ENCODE measurements at regions not wholly inside any gene's neighbourhood (a gene's known extent, or its start where the extent isn't known, plus 50 kb on each side); places are given as distances from the start of the nearest gene placed in this dataset.
"Not testable (repeated sequence)": the region's sequence is repeated elsewhere in the genome, so short reads cannot be mapped to it uniquely, and the experiment has no call there.

GRCh38 chr18:39238981-39239660 is 1673.5 kb upstream of the CELF4 start:
- H3K36me3 ChIP-seq = no peaks in the 10 kb centered on the region
- H4K20me1 ChIP-seq = no peaks in the 10 kb centered on the region
- no peak overlapping the region for H3K4me2 ChIP-seq
- TF ChIP-seq Cebpa-rat (IDR thresholded peaks at IDR 0.05) = no peak
- no peak overlapping the region for H3K9ac ChIP-seq
- H3K4me1 ChIP-seq = no peaks in the 10 kb centered on the region
- H3K9me3 ChIP-seq = peaks cover 16% of the 10 kb centered on the region
- no peak overlapping the region for H3K4me3 ChIP-seq
- no peak overlapping the region for H3K27ac ChIP-seq
- no peaks in the 10 kb centered on the region for H3K27me3 ChIP-seq

DNA sequence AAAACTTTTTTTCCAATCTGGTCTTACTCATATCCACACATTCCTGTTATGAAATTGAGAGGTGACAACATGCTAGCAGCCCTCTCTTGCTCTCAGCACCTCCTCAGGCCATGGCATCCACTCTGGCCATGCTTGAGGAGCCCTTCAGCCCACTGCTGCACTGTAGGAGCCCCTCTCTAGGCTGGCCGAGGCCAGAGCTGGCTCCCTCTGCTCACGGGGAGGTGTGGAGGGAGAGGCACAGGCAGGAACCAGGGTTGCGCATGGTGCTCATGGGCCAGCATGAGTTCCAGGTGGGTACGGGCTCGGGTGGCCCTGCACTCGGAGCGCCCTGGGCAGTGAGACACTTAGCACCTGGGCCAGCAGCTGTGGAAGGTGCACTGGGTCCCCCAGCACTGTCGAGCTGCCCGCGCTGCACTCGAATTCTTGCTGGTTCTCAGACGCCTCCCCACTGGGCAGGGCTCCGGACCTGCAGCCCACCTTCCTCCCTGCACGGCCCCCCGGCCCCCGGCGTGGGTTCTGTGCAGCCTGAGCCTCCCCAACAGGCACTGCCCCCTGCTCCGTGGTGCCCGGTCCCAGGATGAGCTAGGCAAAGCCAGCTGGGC is 1669.6 kb upstream of the CELF4 start:
- TF ChIP-seq Cebpa-rat (IDR thresholded peaks at IDR 0.05) = no peak
- H3K4me1 ChIP-seq = no peaks in the 10 kb centered on the region

DNA sequence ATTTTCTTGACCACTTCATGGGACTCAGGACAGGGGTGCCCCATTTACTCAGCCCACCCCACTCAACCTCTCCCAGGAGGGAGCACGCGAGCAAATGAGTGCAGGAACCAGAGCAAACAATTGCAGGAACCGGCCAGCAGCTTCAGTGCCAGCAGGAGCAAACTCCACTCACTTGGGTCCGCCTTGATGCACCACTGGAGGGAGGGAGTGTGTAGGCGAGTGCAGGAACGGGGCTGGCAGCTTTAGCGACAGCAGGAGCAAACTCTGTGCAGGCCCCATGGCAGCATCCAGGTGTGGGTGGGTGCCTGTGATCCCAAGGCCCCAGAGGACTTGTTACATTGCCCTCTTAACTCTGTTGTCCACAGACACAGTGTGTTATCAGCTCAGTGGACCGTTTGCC is 1667.3 kb upstream of the CELF4 start:
- Histone ChIP-seq H3K36me3 (no peaks in the 10 kb centered on the region), H3K4me3 (no peak overlapping the region), H3K4me2 (no peak overlapping the region), H3K9me3 (peaks cover 21% of the 10 kb centered on the region), H3K27me3 (no peaks in the 10 kb centered on the region), H3K9ac (no peak overlapping the region), H3K27ac (no peak overlapping the region), H3K4me1 (no peaks in the 10 kb centered on the region), H4K20me1 (no peaks in the 10 kb centered on the region)
- no peak for TF ChIP-seq Cebpa-rat (IDR thresholded peaks at IDR 0.05)

More for the DNA sequence above, 1669.6 kb upstream of the CELF4 start:
- Histone ChIP-seq H3K9me3 (peaks cover 21% of the 10 kb centered on the region), H3K9ac (no peak overlapping the region), H4K20me1 (no peaks in the 10 kb centered on the region), H3K27ac (no peak overlapping the region), H3K36me3 (no peaks in the 10 kb centered on the region), H3K4me2 (no peak overlapping the region), H3K4me3 (no peak overlapping the region), H3K27me3 (no peaks in the 10 kb centered on the region)

GRCh38 chr18:39232490-39232889 is 1666.9 kb upstream of the CELF4 start:
- H3K4me2 ChIP-seq = no peak overlapping the region
- no peaks in the 10 kb centered on the region for H3K36me3 ChIP-seq
- H3K9me3 ChIP-seq = peaks cover 21% of the 10 kb centered on the region
- no peaks in the 10 kb centered on the region for H4K20me1 ChIP-seq
- TF ChIP-seq Cebpa-rat (IDR thresholded peaks at IDR 0.05) = no peak
- H3K27me3 ChIP-seq = no peaks in the 10 kb centered on the region
- H3K4me1 ChIP-seq = no peaks in the 10 kb centered on the region
- no peak overlapping the region for H3K4me3 ChIP-seq
- H3K27ac ChIP-seq = no peak overlapping the region
- no peak overlapping the region for H3K9ac ChIP-seq

- H3K4me3 ChIP-seq = no peak overlapping the region
- H3K4me2 ChIP-seq = no peak overlapping the region
- peaks cover 12% of the 10 kb centered on the region; the same call in 1 of the 2 replicates for H3K9me3 ChIP-seq
- no peaks in the 10 kb centered on the region for H4K20me1 ChIP-seq
- H3K27me3 ChIP-seq = no peaks in the 10 kb centered on the region
- no peak overlapping the region for H3K27ac ChIP-seq
- no peak for TF ChIP-seq Cebpa-rat (IDR thresholded peaks at IDR 0.05)
- H3K36me3 ChIP-seq = no peaks in the 10 kb centered on the region
- no peak overlapping the region for H3K9ac ChIP-seq
- H3K4me1 ChIP-seq = no peaks in the 10 kb centered on the region
Observed at GRCh38 chr18:39230086-39230803, 1664.6 kb upstream of the CELF4 start.

GRCh38 chr18:39227769-39228168 is 1662.2 kb upstream of the CELF4 start:
- H4K20me1 ChIP-seq, H3K27me3 ChIP-seq, H3K4me1 ChIP-seq, H3K9ac ChIP-seq, H3K4me2 ChIP-seq, H3K36me3 ChIP-seq, H3K27ac ChIP-seq, H3K9me3 ChIP-seq, H3K4me3 ChIP-seq: not testable (repeated sequence)

GRCh38 chr18:39225373-39225772 is 1659.8 kb upstream of the CELF4 start:
- H3K27me3 ChIP-seq = no peaks in the 10 kb centered on the region
- no peaks in the 10 kb centered on the region for H3K9me3 ChIP-seq
- no peaks in the 10 kb centered on the region for H4K20me1 ChIP-seq

GRCh38 chr18:39223283-39223682 is 1657.7 kb upstream of the CELF4 start:
- H3K27me3 ChIP-seq = no peaks in the 10 kb centered on the region
- no peak overlapping the region for H3K9ac ChIP-seq
- H3K36me3 ChIP-seq = no peaks in the 10 kb centered on the region
- no peak overlapping the region for H3K27ac ChIP-seq
- no peak overlapping the region for H3K4me3 ChIP-seq
- no peak for TF ChIP-seq Cebpa-rat (IDR thresholded peaks at IDR 0.05)
- no peaks in the 10 kb centered on the region for H3K4me1 ChIP-seq
- H4K20me1 ChIP-seq = no peaks in the 10 kb centered on the region
- H3K4me2 ChIP-seq = no peak overlapping the region
- no peaks in the 10 kb centered on the region for H3K9me3 ChIP-seq

More at GRCh38 chr18:39225373-39225772, 1659.8 kb upstream of the CELF4 start:
- Histone ChIP-seq H3K4me2 (no peak overlapping the region), H3K4me1 (no peaks in the 10 kb centered on the region), H3K9ac (no peak overlapping the region), H3K4me3 (no peak overlapping the region), H3K27ac (no peak overlapping the region), H3K36me3 (no peaks in the 10 kb centered on the region)
- TF ChIP-seq Cebpa-rat (IDR thresholded peaks at IDR 0.05) = no peak

DNA sequence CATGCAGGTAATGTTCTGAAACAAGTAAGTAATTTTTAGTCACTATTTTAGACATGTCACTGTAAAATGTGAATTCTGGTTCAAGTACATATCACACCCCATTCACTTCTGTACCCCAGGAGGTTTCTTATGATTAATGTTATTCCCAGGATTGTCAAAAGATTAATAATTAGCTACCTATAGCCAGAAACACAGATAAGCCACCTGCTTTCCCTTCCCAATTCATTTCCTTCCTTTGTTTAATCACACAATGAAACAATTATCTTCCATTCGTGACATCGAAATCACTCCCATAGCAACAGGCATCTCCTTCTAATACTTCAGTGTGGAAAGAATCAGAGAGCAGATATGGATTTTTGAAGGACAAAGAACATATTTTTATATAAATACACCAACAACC is 1650.3 kb upstream of the CELF4 start:
- no peaks in the 10 kb centered on the region for H3K4me1 ChIP-seq
- no peak overlapping the region for H3K9ac ChIP-seq
- H3K4me3 ChIP-seq = no peak overlapping the region
- no peak for TF ChIP-seq Cebpa-rat (IDR thresholded peaks at IDR 0.05)
- H3K27ac ChIP-seq = no peak overlapping the region
- H3K27me3 ChIP-seq = no peaks in the 10 kb centered on the region
- H4K20me1 ChIP-seq = no peaks in the 10 kb centered on the region
- peaks cover 13% of the 10 kb centered on the region; the same call in 1 of the 2 replicates for H3K9me3 ChIP-seq
- no peaks in the 10 kb centered on the region for H3K36me3 ChIP-seq
- H3K4me2 ChIP-seq = no peak overlapping the region

DNA sequence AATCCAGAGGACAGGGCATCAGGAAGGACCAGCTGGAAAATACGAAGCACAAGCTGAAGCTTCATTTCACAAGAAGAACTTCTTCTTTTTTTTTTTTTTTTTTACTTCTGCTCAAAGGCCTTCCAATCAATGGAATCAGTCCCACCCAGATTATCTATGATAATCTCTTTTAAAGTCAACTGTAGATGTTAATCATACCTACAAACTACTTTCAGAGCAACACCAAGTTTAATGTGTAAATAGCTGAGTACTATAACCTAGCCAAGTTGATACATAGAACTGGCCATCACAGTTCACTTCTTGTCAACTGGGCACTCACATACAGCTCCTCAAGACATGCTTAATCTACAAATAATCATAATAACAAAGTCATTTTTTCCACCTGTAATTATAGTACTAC is 1645.9 kb upstream of the CELF4 start:
- H3K4me1 ChIP-seq = no peaks in the 10 kb centered on the region
- H3K27ac ChIP-seq = no peak overlapping the region
- no peak overlapping the region for H3K4me2 ChIP-seq
- no peaks in the 10 kb centered on the region for H3K27me3 ChIP-seq
- no peaks in the 10 kb centered on the region for H4K20me1 ChIP-seq
- TF ChIP-seq Cebpa-rat (IDR thresholded peaks at IDR 0.05) = no peak
- H3K36me3 ChIP-seq = no peaks in the 10 kb centered on the region
- H3K4me3 ChIP-seq = no peak overlapping the region
- H3K9me3 ChIP-seq = peaks cover 13% of the 10 kb centered on the region; the same call in 1 of the 2 replicates
- no peak overlapping the region for H3K9ac ChIP-seq
